CD14-positive monocyte (primary cell): ENCODE measurements at regions not wholly inside any gene's neighbourhood (a gene's known extent, or its start where the extent isn't known, plus 50 kb on each side); places are given as distances from the start of the nearest gene placed in this dataset.

Experiments
- DNase-seq, 3 donors: peaks; one replicate each; pipeline ENCODE4 v3.0.0-alpha.2; 2011 to 2022
- H2AFZ ChIP-seq: 2 replicates; pipeline ENCODE4 v1.6.0; 2012; ENCODE audit warnings: mild to moderate bottlenecking, low read depth, low read length, inconsistent platforms; ENCODE audit not compliant: insufficient read depth, poor library complexity, severe bottlenecking
- H3K27ac ChIP-seq, 2 donors: 1 replicate in 1 of 2; 2 replicates in 1 of 2; pipeline ENCODE4 v1.5.1; 2012 to 2013; ENCODE audit warnings: low read length in 2 of 2, control low read depth in 1 of 2, inconsistent platforms in 1 of 2, low read depth in 1 of 2, mild to moderate bottlenecking in 1 of 2
- H3K27me3 ChIP-seq, 2 donors: one replicate each; pipeline versions ENCODE4 v1.6.0 to v1.6.1; 2011 to 2013; ENCODE audit warnings: low read length in 2 of 2; ENCODE audit not compliant: control insufficient read depth in 2 of 2, insufficient read depth in 2 of 2
- H3K36me3 ChIP-seq, 2 donors: replicated peaks in 1 of 2; 1 replicate in 1 of 2; 2 replicates in 1 of 2; pipeline versions ENCODE4 v1.5.1 to v1.6.1; 2012 to 2013; ENCODE audit warnings: low read length in 2 of 2, control low read depth in 1 of 2, inconsistent platforms in 1 of 2, mild to moderate bottlenecking in 1 of 2; ENCODE audit not compliant: insufficient read depth in 2 of 2, control insufficient read depth in 1 of 2
- H3K4me1 ChIP-seq, 2 donors: 1 replicate in 1 of 2; 2 replicates in 1 of 2; pipeline versions ENCODE4 v1.5.1 to v1.6.1; 2012 to 2013; ENCODE audit warnings: low read length in 2 of 2, control low read depth in 1 of 2, inconsistent platforms in 1 of 2, mild to moderate bottlenecking in 1 of 2, moderate library complexity in 1 of 2; ENCODE audit not compliant: insufficient read depth in 2 of 2, control insufficient read depth in 1 of 2
- H3K4me2 ChIP-seq: replicated peaks from 2 replicates; pipeline ENCODE3; 2012; ENCODE audit warnings: low read length, moderate library complexity, mild to moderate bottlenecking; ENCODE audit not compliant: poor library complexity, severe bottlenecking; ENCODE audit errors: extremely low read depth
- H3K4me3 ChIP-seq, 3 experiments: fragments of 200-600 bp in 1 of 3; sonication (generic) in 1 of 3; replicated peaks in 1 of 3; 1 replicate in 2 of 3; 2 replicates in 1 of 3; pipeline ENCODE4 v1.5.1; 2011 to 2013; ENCODE audit warnings: low read length in 3 of 3, mild to moderate bottlenecking in 3 of 3, control low read depth in 2 of 3, low read depth in 2 of 3, inconsistent platforms in 1 of 3, moderate library complexity in 1 of 3
- H3K79me2 ChIP-seq: 2 replicates; pipeline ENCODE4 v1.6.0; 2012; ENCODE audit warnings: mild to moderate bottlenecking, control low read depth, inconsistent platforms, low read length, moderate library complexity; ENCODE audit not compliant: insufficient read depth
- H3K9ac ChIP-seq: 2 replicates; pipeline ENCODE4 v1.6.0; 2017; ENCODE audit warnings: low read length, mild to moderate bottlenecking; ENCODE audit not compliant: insufficient read depth, poor library complexity, severe bottlenecking
- H3K9me3 ChIP-seq, 2 donors: replicated peaks in 1 of 2; 1 replicate in 1 of 2; 2 replicates in 1 of 2; pipeline versions ENCODE4 v1.5.1 to v1.6.1; 2012 to 2013; ENCODE audit warnings: low read length in 2 of 2, control low read depth in 1 of 2; ENCODE audit not compliant: control insufficient read depth in 1 of 2, insufficient read depth in 1 of 2
- H4K20me1 ChIP-seq: 2 replicates; pipeline ENCODE4 v1.6.0; 2012; ENCODE audit warnings: mild to moderate bottlenecking, low read length, control low read depth, moderate library complexity; ENCODE audit not compliant: insufficient read depth
- H3K27ac Mint-ChIP-seq, 7 donors: one replicate each; pipeline ENCODE4 v1.8.0; 2020; ENCODE audit warnings: mild to moderate bottlenecking in 7 of 7, mixed read lengths in 7 of 7, moderate library complexity in 6 of 7, inconsistent platforms in 2 of 7
- H3K27me3 Mint-ChIP-seq, 3 donors: one replicate each; pipeline ENCODE4 v1.8.0; 2021 to 2022; ENCODE audit warnings: low read depth in 3 of 3, mild to moderate bottlenecking in 3 of 3, mixed read lengths in 3 of 3, moderate library complexity in 3 of 3, inconsistent platforms in 1 of 3
- H3K36me3 Mint-ChIP-seq, 2 donors: one replicate each; pipeline ENCODE4 v1.8.0; 2020; ENCODE audit warnings: mixed read lengths in 2 of 2, inconsistent platforms in 1 of 2, mild to moderate bottlenecking in 1 of 2
- H3K4me1 Mint-ChIP-seq: one replicate; pipeline ENCODE4 v1.8.0; 2020; ENCODE audit warnings: mild to moderate bottlenecking, mixed read lengths
- H3K4me3 Mint-ChIP-seq, 2 donors: one replicate each; pipeline ENCODE4 v1.8.0; 2020; ENCODE audit warnings: mild to moderate bottlenecking in 2 of 2, mixed read lengths in 2 of 2, moderate library complexity in 1 of 2
- H3K9me3 Mint-ChIP-seq, 7 donors: one replicate each; pipeline ENCODE4 v1.8.0; 2020 to 2022; ENCODE audit warnings: mixed read lengths in 7 of 7, mild to moderate bottlenecking in 6 of 7, moderate library complexity in 6 of 7, inconsistent platforms in 2 of 7
- WGBS: methylation state at CpG from one replicate; pipeline ENCODE4 v1.1.5; 2013; ENCODE audit warnings: missing lambda C conversion rate; ENCODE audit not compliant: insufficient coverage; 5-methylcytosine and 5-hydroxymethylcytosine counted together
- intact Hi-C, 2 donors: fragments of 100-400 bp; cut with micrococcal nuclease; formaldehyde crosslinking; loops; one replicate each; pipeline versions ENCODE4 v1.15.0 to v1.15.1; 2023
- TF ChIP-seq, protein P1 (sequence below): fragments of 200-600 bp; IDR thresholded peaks from one replicate; pipeline ENCODE4 v1.8.0; 2022; ENCODE audit warnings: antibody characterized with exemption, mild to moderate bottlenecking

DNA sequence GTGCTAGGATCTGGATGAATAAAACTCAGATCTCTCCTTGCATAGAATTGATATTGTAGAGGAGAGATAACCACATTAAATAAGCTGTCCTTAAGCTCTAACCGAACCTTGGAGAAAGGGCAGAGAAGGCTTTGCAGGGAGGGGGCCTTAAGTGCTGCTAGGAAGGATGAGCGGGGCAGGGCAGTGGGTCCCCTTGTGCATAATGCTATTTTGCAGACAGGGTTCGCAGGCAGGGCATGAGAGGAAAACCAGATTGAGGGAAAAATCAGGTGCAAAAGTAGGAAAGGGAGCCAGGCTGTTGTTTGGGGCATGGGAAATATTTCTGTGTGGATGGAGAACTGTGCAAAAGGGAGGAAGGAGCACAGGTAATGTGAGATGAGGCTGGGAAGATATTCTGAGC is 383.0 kb upstream of the JARID2 start:
- no peak overlapping the region for H3K27ac ChIP-seq
- Mint-ChIP-seq H3K36me3 (peaks cover 0 to 2% of the 10 kb centered on the region in 2 donors), H3K9me3 (peaks cover 0 to 2% (median 0%) of the 10 kb centered on the region in 7 donors), H3K27me3 (peaks cover 0 to 3% (median 0%) of the 10 kb centered on the region in 3 donors), H3K4me1 (peaks cover 63% of the 10 kb centered on the region), H3K4me3 (no peak overlapping the region), H3K27ac (peak overlapping the region in 1 of 7 donors; percentile 96)
- TF ChIP-seq, protein P1, sequence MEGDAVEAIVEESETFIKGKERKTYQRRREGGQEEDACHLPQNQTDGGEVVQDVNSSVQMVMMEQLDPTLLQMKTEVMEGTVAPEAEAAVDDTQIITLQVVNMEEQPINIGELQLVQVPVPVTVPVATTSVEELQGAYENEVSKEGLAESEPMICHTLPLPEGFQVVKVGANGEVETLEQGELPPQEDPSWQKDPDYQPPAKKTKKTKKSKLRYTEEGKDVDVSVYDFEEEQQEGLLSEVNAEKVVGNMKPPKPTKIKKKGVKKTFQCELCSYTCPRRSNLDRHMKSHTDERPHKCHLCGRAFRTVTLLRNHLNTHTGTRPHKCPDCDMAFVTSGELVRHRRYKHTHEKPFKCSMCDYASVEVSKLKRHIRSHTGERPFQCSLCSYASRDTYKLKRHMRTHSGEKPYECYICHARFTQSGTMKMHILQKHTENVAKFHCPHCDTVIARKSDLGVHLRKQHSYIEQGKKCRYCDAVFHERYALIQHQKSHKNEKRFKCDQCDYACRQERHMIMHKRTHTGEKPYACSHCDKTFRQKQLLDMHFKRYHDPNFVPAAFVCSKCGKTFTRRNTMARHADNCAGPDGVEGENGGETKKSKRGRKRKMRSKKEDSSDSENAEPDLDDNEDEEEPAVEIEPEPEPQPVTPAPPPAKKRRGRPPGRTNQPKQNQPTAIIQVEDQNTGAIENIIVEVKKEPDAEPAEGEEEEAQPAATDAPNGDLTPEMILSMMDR: no peak
- no peaks in the 10 kb centered on the region for H3K79me2 ChIP-seq
- H3K36me3 ChIP-seq: no peaks in the 10 kb centered on the region
- no peak overlapping the region for H3K4me3 ChIP-seq
- H2AFZ ChIP-seq: no peak overlapping the region
- intact Hi-C loops: no loop called here
- no peak overlapping the region for H3K9ac ChIP-seq
- no peak for DNase-seq
- peaks cover 46 to 56% of the 10 kb centered on the region in 2 donors for H3K4me1 ChIP-seq
- 94% methylated on average over 3 of the region's 3 CpGs for WGBS
- no peaks in the 10 kb centered on the region for H4K20me1 ChIP-seq
- no peaks in the 10 kb centered on the region for H3K9me3 ChIP-seq
- no peak overlapping the region for H3K4me2 ChIP-seq
- H3K27me3 ChIP-seq: no peaks in the 10 kb centered on the region

DNA sequence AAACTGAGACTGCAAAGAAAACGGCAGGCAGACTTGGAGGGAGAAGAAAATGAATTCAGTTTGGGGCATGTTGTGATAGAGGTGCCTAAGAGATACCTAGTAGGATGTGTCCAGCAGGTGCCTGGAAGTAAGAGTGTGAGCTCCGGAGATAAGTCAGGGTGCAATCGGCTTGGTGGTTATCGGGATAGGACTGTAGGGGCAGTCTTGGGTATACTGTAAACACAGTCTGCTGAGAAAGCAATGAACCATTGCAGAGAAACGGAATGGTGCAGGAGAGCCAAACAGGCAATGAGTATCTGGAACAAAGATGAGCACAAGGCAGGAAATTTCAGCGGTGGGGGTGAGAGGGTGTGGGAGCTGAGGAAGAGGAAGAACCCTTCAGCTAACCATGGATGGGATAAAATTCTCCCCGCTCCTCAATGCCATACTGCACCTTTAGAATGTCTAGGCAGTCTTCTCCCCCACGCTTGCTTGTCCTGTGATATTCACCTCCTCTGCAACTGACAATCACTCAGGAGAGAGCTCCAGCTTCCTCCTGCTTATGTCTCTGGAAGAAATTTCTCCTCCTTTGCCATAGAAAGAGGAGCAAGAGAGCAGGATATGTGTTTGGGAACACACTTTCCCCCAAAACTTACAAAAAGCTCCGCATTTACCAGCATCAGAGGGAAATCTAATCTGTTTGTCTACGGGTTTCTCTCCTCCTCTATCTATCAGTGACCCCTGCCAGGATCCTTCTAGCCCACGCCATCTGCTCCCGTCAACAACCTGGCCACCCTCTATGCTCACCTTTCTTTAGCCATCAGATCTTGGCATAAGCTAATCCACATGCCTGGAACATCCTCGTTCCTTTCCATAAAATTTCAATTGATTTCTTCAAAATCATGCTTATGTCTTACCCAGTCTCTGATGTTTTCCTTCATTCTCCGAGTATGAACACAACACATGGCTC is 381.7 kb upstream of the JARID2 start:
- Histone ChIP-seq H3K36me3 (no peaks in the 10 kb centered on the region), H3K27me3 (no peaks in the 10 kb centered on the region), H3K79me2 (no peaks in the 10 kb centered on the region), H3K4me3 (peak overlapping the region in 1 of 3 experiments; percentile 10), H3K4me2 (peak overlapping the region; percentile 0), H4K20me1 (no peaks in the 10 kb centered on the region), H3K9me3 (no peaks in the 10 kb centered on the region), H3K27ac (peak overlapping the region; percentile 0 to 93), H2AFZ (peak overlapping the region; percentile 41), H3K4me1 (peaks cover 44 to 53% of the 10 kb centered on the region in 2 donors), H3K9ac (no peak overlapping the region)
- 83% methylated on average over 11 of the region's 14 CpGs for WGBS
- TF ChIP-seq, protein P1: no peak
- H3K4me3 Mint-ChIP-seq: no peak overlapping the region
- peak in 1 of 3 donors; percentile 35 for DNase-seq
- peaks cover 63% of the 10 kb centered on the region for H3K4me1 Mint-ChIP-seq
- peaks cover 2 to 3% of the 10 kb centered on the region in 2 donors for H3K36me3 Mint-ChIP-seq
- H3K9me3 Mint-ChIP-seq: peaks cover 0 to 2% (median 0%) of the 10 kb centered on the region in 7 donors
- intact Hi-C loops: no loop called here
- peak overlapping the region; percentile 82 to 99 (median 98) for H3K27ac Mint-ChIP-seq
- H3K27me3 Mint-ChIP-seq: peaks cover 0 to 3% (median 0%) of the 10 kb centered on the region in 3 donors
